GM18907 (cell line): ENCODE measurements at regions not wholly inside any gene's neighbourhood (a gene's known extent, or its start where the extent isn't known, plus 50 kb on each side); places are given as distances from the start of the nearest gene placed in this dataset.

ENCODE experiments used
- ATAC-seq: cut with Tn5 transposase; IDR thresholded peaks from one replicate; pipeline ENCODE4 v1.9.1; 2021; ENCODE audit warnings: mild to moderate bottlenecking, moderate library complexity; ENCODE audit not compliant: unreplicated experiment

DNA sequence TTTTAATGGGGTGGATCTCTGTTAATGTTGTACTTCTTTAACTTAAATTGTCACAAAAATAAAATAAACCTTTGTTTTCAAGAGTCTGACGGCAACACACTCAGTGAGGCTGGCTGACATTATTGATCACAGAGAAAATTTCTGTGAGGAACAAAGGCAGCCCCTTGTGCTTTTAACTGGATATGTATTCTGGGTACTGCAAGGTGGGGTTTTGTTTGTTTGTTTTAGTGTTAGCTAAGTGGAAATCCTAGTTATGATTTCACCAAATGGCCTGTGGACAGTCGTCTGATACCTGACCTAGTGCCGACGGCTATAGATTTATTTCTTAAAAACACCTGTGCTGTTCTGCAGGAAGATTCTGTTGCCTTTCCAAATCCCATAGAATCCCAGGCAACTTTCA lies 1329.5 kb upstream of the ZEB2 start:
- no peak for ATAC-seq

GRCh38 chr2:145846982-145847381 lies 1327.1 kb upstream of the ZEB2 start:
- ATAC-seq: no peak

GRCh38 chr2:145845923-145846322 lies 1326.0 kb upstream of the ZEB2 start:
- no peak for ATAC-seq

DNA sequence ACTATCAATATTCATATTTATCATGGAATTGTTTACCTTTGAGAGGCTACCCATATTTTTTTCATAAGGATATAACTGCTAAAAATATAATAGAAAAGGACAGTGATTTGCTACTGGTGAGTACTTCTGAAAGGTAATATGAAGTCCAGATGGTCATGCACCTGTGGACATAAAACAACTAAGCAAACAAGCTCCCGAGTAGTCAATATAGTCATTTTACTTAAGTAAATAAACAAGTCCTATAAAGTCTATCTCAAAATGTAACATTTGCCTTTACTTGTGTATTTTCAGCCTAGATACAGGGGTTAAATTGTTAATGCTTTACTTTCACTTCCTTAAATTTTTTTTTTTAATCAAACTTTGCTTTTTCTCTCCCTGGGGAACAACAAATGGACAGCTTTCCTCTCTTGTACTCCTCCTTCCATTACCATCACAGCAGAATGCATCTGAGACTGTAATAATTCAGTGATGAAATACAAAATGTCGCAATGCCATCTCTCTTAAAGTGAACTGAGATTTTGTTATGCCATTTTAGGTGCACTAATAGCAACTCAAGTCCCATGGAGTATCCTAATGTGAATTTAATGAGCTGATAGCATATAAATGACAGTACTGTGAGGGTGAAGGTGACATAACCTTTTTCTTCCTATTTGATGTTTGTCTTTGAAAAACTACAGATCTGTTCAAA lies 1325.4 kb upstream of the ZEB2 start:
- ATAC-seq: no peak

GRCh38 chr2:145841973-145842372 lies 1322.1 kb upstream of the ZEB2 start:
- ATAC-seq: no peak

DNA sequence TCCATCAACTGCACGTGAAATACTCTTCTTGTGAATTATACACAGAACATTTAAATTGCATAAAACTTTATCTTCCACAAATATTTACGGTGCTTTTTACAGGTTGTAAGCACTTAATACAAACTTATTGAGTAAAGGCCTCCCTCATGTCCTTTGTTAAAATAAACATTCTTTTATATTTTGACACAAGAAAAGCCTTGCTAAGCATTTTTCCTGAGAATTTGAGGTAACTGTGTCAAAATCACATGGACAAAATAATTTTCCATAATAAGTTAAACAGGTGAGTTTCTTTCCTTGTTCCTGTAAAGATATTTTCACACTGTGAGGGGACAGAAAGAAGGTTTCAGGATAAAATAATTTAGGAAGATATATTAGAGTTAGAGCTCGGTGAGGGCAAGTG lies 1317.1 kb upstream of the ZEB2 start:
- no peak for ATAC-seq

DNA sequence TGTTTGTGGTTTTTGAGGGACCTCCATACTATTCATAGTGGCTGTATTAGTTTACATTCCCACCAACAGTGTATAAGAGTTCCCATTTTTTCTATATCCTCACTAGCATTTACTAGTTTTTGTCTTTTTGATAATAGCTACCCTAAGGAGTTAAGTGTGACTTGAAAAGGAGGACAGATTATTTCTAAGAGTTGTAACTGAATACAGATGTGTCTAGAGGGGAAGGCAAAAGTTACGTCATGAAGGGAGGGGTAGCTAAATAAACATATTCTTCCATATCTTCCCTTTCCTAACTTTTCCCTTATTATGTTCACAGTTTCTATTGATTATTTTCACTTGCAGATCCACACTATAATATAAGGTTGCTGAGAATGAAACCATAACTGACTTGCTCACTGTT lies 1315.7 kb upstream of the ZEB2 start:
- no peak for ATAC-seq

DNA sequence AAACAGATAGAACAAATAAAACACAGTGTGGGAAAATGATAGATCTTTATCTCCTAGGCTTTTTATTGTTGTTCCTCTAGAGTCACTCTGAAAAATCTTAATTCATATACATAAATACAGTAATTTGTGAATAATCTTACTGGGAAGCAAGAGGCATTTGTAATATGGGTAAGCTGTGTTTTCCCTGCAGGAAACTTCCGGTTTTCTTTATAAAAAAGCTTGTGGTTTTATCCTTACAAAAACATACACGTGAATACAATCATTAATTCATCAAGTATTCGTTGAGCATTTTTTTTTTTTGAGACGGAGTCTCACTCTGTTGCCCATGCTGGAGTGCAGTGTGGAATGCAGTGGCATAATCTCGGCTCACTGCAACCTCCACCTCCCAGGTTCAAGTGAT lies 1312.8 kb upstream of the ZEB2 start:
- no peak for ATAC-seq

DNA sequence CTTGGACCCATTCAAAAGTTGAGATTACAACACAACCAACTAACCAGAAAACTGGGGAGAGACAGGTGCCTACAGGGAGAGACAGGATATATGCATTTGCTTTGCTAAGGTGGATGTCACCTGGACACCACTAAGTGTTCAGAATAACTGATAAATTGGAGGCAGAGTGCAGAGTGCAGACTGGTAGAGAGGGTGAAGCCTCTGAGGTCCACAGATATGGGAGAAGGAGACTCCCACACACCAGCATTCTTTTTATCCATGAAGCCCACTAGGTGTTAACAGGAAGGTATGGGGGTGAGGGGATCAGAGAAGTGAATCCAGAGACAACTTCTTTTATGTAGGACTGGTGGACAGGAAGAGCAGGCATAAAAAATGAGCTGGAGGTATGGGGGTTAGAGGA lies 1310.0 kb upstream of the ZEB2 start:
- no peak for ATAC-seq

DNA sequence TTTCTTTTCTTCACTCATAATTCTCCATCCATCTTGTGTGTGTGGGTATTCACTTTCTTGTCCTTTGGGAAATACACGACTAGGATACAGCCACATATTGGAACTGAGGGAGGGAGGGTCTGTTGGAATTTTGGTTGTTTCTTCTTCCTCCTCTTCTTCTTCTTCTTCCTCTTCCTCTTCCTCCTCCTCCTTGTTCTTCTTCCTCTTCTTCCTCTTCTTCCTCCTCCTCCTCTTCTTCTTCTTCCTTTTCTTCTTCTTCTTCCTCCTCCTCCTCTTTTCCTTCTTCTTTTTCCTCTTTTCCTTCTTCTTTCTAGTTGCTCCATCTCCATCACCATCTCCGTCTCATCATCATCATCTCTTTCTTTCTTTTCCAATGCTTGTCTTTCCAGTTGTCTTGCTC lies 1307.3 kb upstream of the ZEB2 start:
- ATAC-seq: no peak

DNA sequence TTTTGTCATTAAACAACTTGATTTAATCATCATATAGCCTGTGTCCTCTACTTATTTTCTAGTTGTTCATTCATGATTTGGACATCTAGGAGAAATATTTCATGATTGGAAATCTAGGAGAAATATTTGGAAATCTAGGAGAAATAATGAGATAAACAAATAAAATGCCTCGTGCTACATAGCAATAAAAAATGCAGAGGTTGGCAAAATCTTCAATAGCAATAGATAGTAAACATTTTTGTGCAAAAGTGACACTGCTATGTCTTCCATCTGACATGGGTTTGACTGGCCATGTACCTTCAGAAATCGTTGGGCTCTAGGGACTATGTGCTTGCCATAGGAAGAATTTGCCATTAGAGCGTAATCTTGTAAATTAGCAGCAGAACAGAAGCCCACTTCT lies 1304.5 kb upstream of the ZEB2 start:
- ATAC-seq: no peak

DNA sequence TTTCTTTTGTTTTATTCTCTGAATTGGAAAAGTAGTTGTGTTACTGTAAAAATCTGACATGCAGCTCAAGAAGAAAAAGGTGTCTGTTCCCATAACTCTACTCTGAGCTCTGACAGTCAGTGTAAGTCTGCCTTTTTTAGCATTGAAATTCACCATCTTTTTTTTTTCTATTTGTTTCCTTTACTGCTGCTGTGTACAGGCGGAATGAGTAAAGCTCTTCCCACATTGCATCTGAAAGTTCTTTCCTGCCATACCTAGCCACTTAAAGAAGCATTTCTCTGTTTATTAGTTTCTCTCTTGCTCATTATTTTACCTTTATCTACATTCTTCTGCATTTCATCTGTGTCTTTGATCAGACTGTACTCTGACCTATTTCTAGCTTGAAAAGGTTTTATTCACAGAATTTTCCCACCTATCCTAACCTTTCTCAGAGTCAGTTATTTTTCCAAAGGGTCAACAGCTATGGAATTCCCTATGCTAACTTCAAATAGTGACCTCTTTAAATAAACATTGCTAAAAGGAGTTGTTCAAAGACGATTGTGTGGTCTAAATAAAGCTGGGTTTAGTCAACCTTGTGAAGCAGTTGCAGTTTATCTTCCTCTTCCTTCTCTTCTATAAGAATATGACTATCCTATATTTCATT lies 1303.1 kb upstream of the ZEB2 start:
- no peak for ATAC-seq

DNA sequence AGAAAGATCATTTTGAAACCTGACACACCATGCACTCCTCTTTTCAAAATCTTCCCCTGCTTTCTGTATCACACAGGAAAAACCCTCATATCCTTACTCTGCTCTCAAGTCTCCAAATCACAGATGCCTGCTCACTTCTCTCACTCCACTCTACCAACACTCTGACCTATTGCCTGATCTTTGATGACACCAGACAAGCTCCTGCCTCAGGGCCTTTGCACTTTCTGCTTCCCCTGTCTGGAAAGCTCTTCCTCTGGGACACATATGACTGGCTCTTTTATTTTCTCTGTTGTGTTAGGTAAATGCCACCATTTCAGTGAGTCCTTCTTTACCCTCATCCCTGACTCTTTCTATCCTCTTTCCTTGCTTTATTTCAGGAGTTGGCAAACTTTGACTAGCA lies 1300.7 kb upstream of the ZEB2 start:
- no peak for ATAC-seq

GRCh38 chr2:145818890-145819504 lies 1299.1 kb upstream of the ZEB2 start:
- no peak for ATAC-seq

GRCh38 chr2:145815933-145816332 lies 1296.0 kb upstream of the ZEB2 start:
- no peak for ATAC-seq

GRCh38 chr2:145813481-145813880 lies 1293.6 kb upstream of the ZEB2 start:
- ATAC-seq: no peak

- no peak for ATAC-seq
Observed at GRCh38 chr2:145812165-145812554, 1292.2 kb upstream of the ZEB2 start.

- no peak for ATAC-seq
Observed at GRCh38 chr2:145811276-145812164, 1291.6 kb upstream of the ZEB2 start.

- ATAC-seq: no peak
Observed at GRCh38 chr2:145807968-145808367, 1288.0 kb upstream of the ZEB2 start.

DNA sequence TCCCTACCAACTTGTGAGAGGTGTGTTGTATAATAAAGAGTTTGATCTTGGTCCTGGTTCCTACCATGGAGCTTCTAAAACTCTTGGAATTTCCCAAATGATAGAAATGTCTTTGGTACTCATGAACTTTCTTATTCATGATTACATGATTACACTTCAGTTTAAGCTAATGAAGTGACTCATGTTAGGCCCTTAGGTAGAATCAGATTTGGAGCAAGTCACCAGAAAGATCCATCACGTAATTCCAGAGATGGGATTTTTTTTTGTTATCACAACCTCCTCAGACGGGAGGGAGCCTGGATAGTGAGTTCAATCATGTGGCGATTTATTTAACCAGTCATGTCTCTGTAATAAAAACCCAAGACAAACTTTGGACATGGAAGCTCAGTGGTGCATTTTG lies 1287.6 kb upstream of the ZEB2 start:
- ATAC-seq: no peak

GRCh38 chr2:145806546-145806945 lies 1286.6 kb upstream of the ZEB2 start:
- ATAC-seq: no peak

GRCh38 chr2:145802133-145802532 lies 1282.2 kb upstream of the ZEB2 start:
- ATAC-seq: no peak
